Caco-2 (cell line): ENCODE measurements at regions not wholly inside any gene's neighbourhood (a gene's known extent, or its start where the extent isn't known, plus 50 kb on each side); places are given as distances from the start of the nearest gene placed in this dataset.
"Not testable (repeated sequence)": the region's sequence is repeated elsewhere in the genome, so short reads cannot be mapped to it uniquely, and the experiment has no call there.

ENCODE experiments used
- BruUV-seq: library from RNA; stranded (reverse); fragments of 400-500 nt; replicated peaks from 2 replicates; lab custom pipeline; 2021; lab: Mats Ljungman, UMichigan
- CTCF ChIA-PET: fragments of 300-600 bp; sonication (Branson Sonifier 250); formaldehyde crosslinking; loops from one replicate; lab custom pipeline; 2022; ENCODE audit warnings: antibody characterized with exemption; lab: Charles Lee
- POLR2A ChIA-PET: fragments of 300-600 bp; sonication (Branson Sonifier 250); formaldehyde crosslinking; loops from one replicate; lab custom pipeline; 2022; ENCODE audit warnings: antibody characterized with exemption; lab: Charles Lee
- DNase-seq, 2 experiments: peaks; one replicate each; pipeline versions ENCODE4 v3.0.0 to v3.0.0-alpha.2; 2020 to 2022
- H3K27me3 ChIP-seq: replicated peaks from 2 replicates; pipeline ENCODE4 v1.6.0; 2011; ENCODE audit warnings: low read length; ENCODE audit not compliant: control insufficient read depth, insufficient read depth
- H3K36me3 ChIP-seq: 2 replicates; pipeline ENCODE4 v1.5.1; 2011; ENCODE audit warnings: low read length; ENCODE audit not compliant: control insufficient read depth, insufficient read depth
- H3K4me1 ChIP-seq: fragments of 250-450 bp; sonication (Bioruptor Pico); 2 replicates; pipeline ENCODE4 v1.5.1; 2020; ENCODE audit warnings: mild to moderate bottlenecking
- H3K4me3 ChIP-seq: 2 replicates; pipeline ENCODE4 v1.5.1; 2011; ENCODE audit warnings: low read depth, mild to moderate bottlenecking, control low read depth, low read length
- H3K9me3 ChIP-seq: fragments of 250-450 bp; sonication (Bioruptor Pico); 2 replicates; pipeline ENCODE4 v1.5.1; 2020; ENCODE audit warnings: mild to moderate bottlenecking, moderate library complexity
- H3K27ac Mint-ChIP-seq: one replicate; pipeline ENCODE4 v1.8.0; 2022; ENCODE audit warnings: mixed read lengths; ENCODE audit not compliant: unreplicated experiment
- H3K27me3 Mint-ChIP-seq: one replicate; pipeline ENCODE4 v1.8.0; 2022; ENCODE audit warnings: mixed read lengths; ENCODE audit not compliant: insufficient read depth, unreplicated experiment
- H3K36me3 Mint-ChIP-seq: one replicate; pipeline ENCODE4 v1.8.0; 2022; ENCODE audit warnings: mild to moderate bottlenecking, mixed read lengths; ENCODE audit not compliant: insufficient read depth, unreplicated experiment
- H3K4me1 Mint-ChIP-seq: one replicate; pipeline ENCODE4 v1.8.0; 2022; ENCODE audit warnings: low read depth, mixed read lengths; ENCODE audit not compliant: unreplicated experiment
- H3K4me3 Mint-ChIP-seq: one replicate; pipeline ENCODE4 v1.8.0; 2022; ENCODE audit warnings: mild to moderate bottlenecking, moderate library complexity, mixed read lengths; ENCODE audit not compliant: unreplicated experiment
- H3K9me3 Mint-ChIP-seq: one replicate; pipeline ENCODE4 v1.8.0; 2022; ENCODE audit warnings: mixed read lengths; ENCODE audit not compliant: unreplicated experiment
- intact Hi-C: fragments of 100-400 bp; cut with micrococcal nuclease; formaldehyde crosslinking; loops from one replicate; pipeline ENCODE4 v1.10.0; 2022; ENCODE audit not compliant: unreplicated experiment
- TF ChIP-seq, protein P1 (sequence below), 2 experiments: fragments of 200-600 bp in 1 of 2; IDR thresholded peaks; 1 replicate in 1 of 2; 2 replicates in 1 of 2; pipeline versions ENCODE4 v1.5.1 to v1.8.0; 2011 to 2022; ENCODE audit warnings: antibody characterized with exemption in 1 of 2, control low read depth in 1 of 2, inconsistent platforms in 1 of 2, low read depth in 1 of 2, low read length in 1 of 2, mild to moderate bottlenecking in 1 of 2, moderate library complexity in 1 of 2; ENCODE audit not compliant: insufficient read depth in 1 of 2, severe bottlenecking in 1 of 2, unreplicated experiment in 1 of 2

DNA sequence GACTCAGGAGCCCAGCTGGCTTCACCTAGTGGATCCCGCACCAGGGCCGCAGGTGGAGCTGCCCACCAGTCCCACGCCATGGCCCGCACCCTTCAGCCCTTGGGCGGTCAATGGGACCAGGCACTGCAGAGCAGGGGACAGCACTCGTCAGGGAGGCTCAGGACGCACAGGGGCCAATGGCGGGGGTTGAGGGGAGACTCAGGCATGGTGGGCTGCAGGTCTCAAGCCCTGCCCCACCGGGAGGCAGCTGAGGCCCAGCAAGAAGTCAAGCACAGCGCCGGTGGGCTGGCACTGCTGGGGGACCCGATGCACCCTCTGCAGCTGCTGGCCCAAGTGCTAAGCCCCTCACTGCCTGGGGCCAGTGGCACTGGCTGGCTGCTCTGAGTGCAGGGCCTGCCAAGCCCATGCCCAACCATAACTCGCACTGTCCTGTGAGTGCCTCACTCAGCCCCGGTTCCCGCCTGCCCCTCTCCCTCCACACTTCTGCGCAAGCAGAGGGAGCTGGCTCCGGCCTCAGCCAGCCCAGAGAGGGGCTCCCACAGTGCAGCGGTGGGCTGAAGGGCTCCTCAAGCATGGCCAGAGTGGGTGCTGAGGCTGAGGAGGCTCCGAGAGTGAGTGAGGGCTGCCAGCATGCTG, 111.7 kb upstream of the PGR start:
- POLR2A ChIA-PET: no interaction called here
- Mint-ChIP-seq H3K9me3 (peaks cover 56% of the 10 kb centered on the region), H3K4me3 (no peak overlapping the region), H3K36me3 (no peaks in the 10 kb centered on the region), H3K27me3 (no peaks in the 10 kb centered on the region), H3K27ac (no peak overlapping the region), H3K4me1 (peaks cover 10% of the 10 kb centered on the region)
- TF ChIP-seq, protein P1, sequence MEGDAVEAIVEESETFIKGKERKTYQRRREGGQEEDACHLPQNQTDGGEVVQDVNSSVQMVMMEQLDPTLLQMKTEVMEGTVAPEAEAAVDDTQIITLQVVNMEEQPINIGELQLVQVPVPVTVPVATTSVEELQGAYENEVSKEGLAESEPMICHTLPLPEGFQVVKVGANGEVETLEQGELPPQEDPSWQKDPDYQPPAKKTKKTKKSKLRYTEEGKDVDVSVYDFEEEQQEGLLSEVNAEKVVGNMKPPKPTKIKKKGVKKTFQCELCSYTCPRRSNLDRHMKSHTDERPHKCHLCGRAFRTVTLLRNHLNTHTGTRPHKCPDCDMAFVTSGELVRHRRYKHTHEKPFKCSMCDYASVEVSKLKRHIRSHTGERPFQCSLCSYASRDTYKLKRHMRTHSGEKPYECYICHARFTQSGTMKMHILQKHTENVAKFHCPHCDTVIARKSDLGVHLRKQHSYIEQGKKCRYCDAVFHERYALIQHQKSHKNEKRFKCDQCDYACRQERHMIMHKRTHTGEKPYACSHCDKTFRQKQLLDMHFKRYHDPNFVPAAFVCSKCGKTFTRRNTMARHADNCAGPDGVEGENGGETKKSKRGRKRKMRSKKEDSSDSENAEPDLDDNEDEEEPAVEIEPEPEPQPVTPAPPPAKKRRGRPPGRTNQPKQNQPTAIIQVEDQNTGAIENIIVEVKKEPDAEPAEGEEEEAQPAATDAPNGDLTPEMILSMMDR (IDR thresholded peaks at IDR 0.05; ENCODE audit: insufficient read depth in 1 of 2, low read depth in 1 of 2, low read length in 1 of 2, severe bottlenecking in 1 of 2, unreplicated experiment in 1 of 2): no peak
- peaks cover 10% of the 10 kb centered on the region for H3K4me1 ChIP-seq
- DNase-seq: no peak
- peaks cover 25% of the 10 kb centered on the region for H3K9me3 ChIP-seq
- H3K4me3 ChIP-seq: no peak overlapping the region
- no TSS peak for BruUV-seq
- intact Hi-C loops: no loop called here
- H3K36me3 ChIP-seq: no peaks in the 10 kb centered on the region
- H3K27me3 ChIP-seq: no peaks in the 10 kb centered on the region
- CTCF ChIA-PET: interaction anchor here (0.7 kb wide), 1 partner anchor 518 kb away, joined by 3 read pairs; no protein-coding TSS in a partner anchor

DNA sequence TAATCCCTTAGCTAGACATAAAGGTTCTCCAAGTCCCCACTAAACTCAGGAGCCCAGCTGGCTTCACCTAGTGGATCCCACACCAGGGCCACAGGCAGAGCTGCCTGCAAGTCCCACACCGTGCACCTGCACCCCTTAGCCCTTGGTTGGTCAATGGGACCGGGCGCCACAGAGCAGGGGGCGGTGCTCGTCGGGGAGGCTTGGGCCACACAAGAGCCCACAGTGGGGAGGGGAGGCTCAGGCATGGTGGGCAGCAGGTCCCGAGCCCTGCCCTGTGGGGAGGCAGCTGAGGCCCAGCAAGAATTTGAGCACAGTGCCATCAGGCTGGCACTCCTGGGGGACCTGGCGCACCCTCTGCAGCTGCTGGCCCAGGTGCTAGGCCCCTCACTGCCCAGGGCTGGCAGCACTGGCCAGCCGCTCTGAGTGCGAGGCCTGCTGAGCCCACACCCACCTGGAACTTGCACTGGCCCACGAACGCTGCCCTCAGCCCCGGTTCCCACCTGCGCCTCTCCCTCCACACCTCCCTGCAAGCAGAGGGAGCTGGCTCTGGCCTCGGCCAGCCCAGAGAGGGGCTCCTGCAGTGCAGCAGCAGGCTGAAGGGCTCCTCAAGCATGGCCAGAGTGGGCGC, 101.7 kb upstream of the PGR start:
- H3K4me3 ChIP-seq, H3K36me3 ChIP-seq, H3K4me1 Mint-ChIP-seq, H3K27ac Mint-ChIP-seq, POLR2A ChIA-PET, CTCF ChIA-PET, H3K27me3 ChIP-seq, H3K4me1 ChIP-seq, H3K4me3 Mint-ChIP-seq, DNase-seq, H3K36me3 Mint-ChIP-seq, H3K27me3 Mint-ChIP-seq, BruUV-seq, intact Hi-C loops: not testable (repeated sequence)
- H3K9me3 Mint-ChIP-seq: peaks cover 48% of the 10 kb centered on the region
- peaks cover 28% of the 10 kb centered on the region for H3K9me3 ChIP-seq

DNA sequence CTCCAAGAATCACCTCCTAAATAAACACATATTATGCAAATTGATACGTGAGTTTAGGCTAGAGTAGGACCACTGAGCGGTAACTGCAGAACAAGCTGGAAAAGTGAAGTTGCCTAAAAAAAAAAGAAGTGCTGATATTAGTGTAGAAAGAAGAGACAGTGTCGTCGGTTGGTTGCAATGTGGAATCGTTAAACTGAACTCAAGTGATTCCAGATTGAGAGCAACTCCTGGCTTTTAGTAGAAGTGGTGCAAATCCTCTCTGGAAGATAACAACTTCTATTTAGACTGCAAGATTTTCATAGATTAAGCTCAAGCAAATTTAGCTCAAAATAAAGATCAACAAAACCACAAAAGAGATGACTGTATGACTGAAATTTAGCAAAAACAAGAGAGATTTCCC, 97.0 kb upstream of the PGR start:
- Mint-ChIP-seq H3K36me3 (no peaks in the 10 kb centered on the region), H3K27ac (no peak overlapping the region), H3K9me3 (peaks cover 49% of the 10 kb centered on the region), H3K27me3 (no peaks in the 10 kb centered on the region), H3K4me1 (no peaks in the 10 kb centered on the region), H3K4me3 (no peak overlapping the region)
- no peaks in the 10 kb centered on the region for H3K4me1 ChIP-seq
- no TSS peak for BruUV-seq
- H3K4me3 ChIP-seq: no peak overlapping the region
- peaks cover 42% of the 10 kb centered on the region for H3K9me3 ChIP-seq
- no peaks in the 10 kb centered on the region for H3K27me3 ChIP-seq
- TF ChIP-seq, protein P1 (IDR thresholded peaks at IDR 0.05; ENCODE audit: insufficient read depth in 1 of 2, low read depth in 1 of 2, low read length in 1 of 2, severe bottlenecking in 1 of 2, unreplicated experiment in 1 of 2): no peak
- H3K36me3 ChIP-seq: no peaks in the 10 kb centered on the region
- intact Hi-C loops: no loop called here
- ChIA-PET CTCF (no interaction called here), POLR2A (no interaction called here)
- no peak for DNase-seq
